ENCODE measurements at regions not wholly inside any gene's neighbourhood (a gene's known extent, or its start where the extent isn't known, plus 50 kb on each side); places are given as distances from the start of the nearest gene placed in this dataset.

- H3K4me3 ChIP-seq (ENCODE audit: low read length) = no peak overlapping the region
- no peaks in the 10 kb centered on the region for H3K27me3 ChIP-seq (ENCODE audit: insufficient read depth, low read depth, low read length)
- TF ChIP-seq POLR2AphosphoS5 (IDR thresholded peaks at IDR 0.05) (no peak), RAD21 (conservative IDR thresholded peaks at IDR 0.05) (no peak), REST (IDR thresholded peaks at IDR 0.05; ENCODE audit: borderline replicate concordance) (no peak)
- H3K9ac ChIP-seq (ENCODE audit: low read length) = no peak overlapping the region
- no peaks in the 10 kb centered on the region for H3K79me2 ChIP-seq (replicated peaks; ENCODE audit: insufficient read depth, low read length)
- H3K27ac ChIP-seq (ENCODE audit: low read length) = no peak overlapping the region
- H2AFZ ChIP-seq (ENCODE audit: low read depth, low read length) = no peak overlapping the region
- H3K9me3 ChIP-seq (ENCODE audit: low read length) = no peaks in the 10 kb centered on the region
- no peaks in the 10 kb centered on the region for H4K20me1 ChIP-seq (ENCODE audit: insufficient read depth)
- no peaks in the 10 kb centered on the region for H3F3A ChIP-seq (ENCODE audit: insufficient read depth, low read length, poor library complexity, severe bottlenecking)
- no peaks in the 10 kb centered on the region for H3K36me3 ChIP-seq (ENCODE audit: insufficient read depth, low read length)
- no peaks in the 10 kb centered on the region for H3K9me2 ChIP-seq (ENCODE audit: insufficient read depth, low read length)
- no peak overlapping the region for H3K4me2 ChIP-seq (ENCODE audit: low read length)
Measured at GRCh38 chr11:123253223-123253622, 58.2 kb upstream of the CLMP start.

GRCh38 chr11:123251657-123252344 lies 56.8 kb upstream of the CLMP start:
- H3F3A ChIP-seq (ENCODE audit: insufficient read depth, low read length, poor library complexity, severe bottlenecking) = no peaks in the 10 kb centered on the region
- H3K9ac ChIP-seq (ENCODE audit: low read length) = no peak overlapping the region
- H3K27ac ChIP-seq (ENCODE audit: low read length) = no peak overlapping the region
- no peaks in the 10 kb centered on the region for H4K20me1 ChIP-seq (ENCODE audit: insufficient read depth)
- H3K4me3 ChIP-seq (ENCODE audit: low read length) = no peak overlapping the region
- no peak overlapping the region for H3K4me2 ChIP-seq (ENCODE audit: low read length)
- H2AFZ ChIP-seq (ENCODE audit: low read depth, low read length) = no peak overlapping the region
- H3K27me3 ChIP-seq (ENCODE audit: insufficient read depth, low read depth, low read length) = no peaks in the 10 kb centered on the region
- TF ChIP-seq REST (IDR thresholded peaks at IDR 0.05; ENCODE audit: borderline replicate concordance) (no peak), POLR2AphosphoS5 (IDR thresholded peaks at IDR 0.05) (no peak), EZH2 (IDR thresholded peaks at IDR 0.05; ENCODE audit: borderline replicate concordance, insufficient read depth, low read length, poor library complexity, severe bottlenecking) (no peak), CTCF (IDR thresholded peaks at IDR 0.05; ENCODE audit: poor library complexity, severe bottlenecking) (no peak), EP300 (conservative IDR thresholded peaks at IDR 0.05; ENCODE audit: poor library complexity, severe bottlenecking) (no peak), TAF1 (IDR thresholded peaks at IDR 0.05; ENCODE audit: low read depth) (no peak), MXI1 (conservative IDR thresholded peaks at IDR 0.05; ENCODE audit: poor library complexity, severe bottlenecking) (no peak), RAD21 (conservative IDR thresholded peaks at IDR 0.05) (no peak), SMC3 (conservative IDR thresholded peaks at IDR 0.05; ENCODE audit: poor library complexity) (no peak)
- H3K9me2 ChIP-seq (ENCODE audit: insufficient read depth, low read length) = no peaks in the 10 kb centered on the region
- no peaks in the 10 kb centered on the region for H3K36me3 ChIP-seq (ENCODE audit: insufficient read depth, low read length)
- no peaks in the 10 kb centered on the region for H3K79me2 ChIP-seq (replicated peaks; ENCODE audit: insufficient read depth, low read length)
- no peaks in the 10 kb centered on the region for H3K9me3 ChIP-seq (ENCODE audit: low read length)
